ENCODE measurements at regions not wholly inside any gene's neighbourhood (a gene's known extent, or its start where the extent isn't known, plus 50 kb on each side); places are given as distances from the start of the nearest gene placed in this dataset.

DNA sequence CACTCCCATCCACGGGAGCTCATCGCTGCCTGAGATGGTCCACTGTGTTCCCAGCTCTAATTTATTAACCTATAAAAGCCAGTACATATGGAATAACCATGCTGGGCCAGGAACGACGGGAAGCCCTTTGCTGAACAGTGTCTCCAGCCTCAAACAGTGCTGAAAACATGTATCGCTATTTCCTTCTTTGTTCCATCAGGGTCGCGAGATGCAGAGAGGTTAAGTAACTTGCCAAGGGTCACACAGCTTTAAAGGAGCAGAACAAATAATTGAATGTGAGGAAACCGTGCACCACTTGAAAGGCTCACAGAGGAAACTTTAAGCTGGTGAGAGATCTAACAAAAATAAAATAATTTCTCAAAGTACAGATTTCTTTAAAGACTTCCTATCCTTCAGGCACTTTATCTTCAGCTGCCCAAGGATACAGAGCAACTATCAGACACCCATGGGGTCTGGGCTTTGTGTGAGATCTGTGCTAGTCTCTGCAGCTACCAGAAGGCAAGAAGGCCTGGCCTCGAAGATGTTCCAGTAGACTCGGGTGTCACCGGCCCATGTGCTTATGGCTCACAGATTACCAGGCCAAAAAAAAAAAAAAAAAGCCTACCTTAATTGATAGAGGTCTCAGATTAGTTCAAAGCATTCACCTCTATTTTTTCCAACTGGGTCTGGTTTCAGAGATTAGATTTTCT lies 207.8 kb upstream of the FOXF1 start:
- DNase-seq (ENCODE audit: low spot score): no peak
- CTCF ChIA-PET: no interaction called here
- POLR2A ChIA-PET (ENCODE audit: low non-redundant PET): no interaction called here
- TF ChIP-seq, protein P1, sequence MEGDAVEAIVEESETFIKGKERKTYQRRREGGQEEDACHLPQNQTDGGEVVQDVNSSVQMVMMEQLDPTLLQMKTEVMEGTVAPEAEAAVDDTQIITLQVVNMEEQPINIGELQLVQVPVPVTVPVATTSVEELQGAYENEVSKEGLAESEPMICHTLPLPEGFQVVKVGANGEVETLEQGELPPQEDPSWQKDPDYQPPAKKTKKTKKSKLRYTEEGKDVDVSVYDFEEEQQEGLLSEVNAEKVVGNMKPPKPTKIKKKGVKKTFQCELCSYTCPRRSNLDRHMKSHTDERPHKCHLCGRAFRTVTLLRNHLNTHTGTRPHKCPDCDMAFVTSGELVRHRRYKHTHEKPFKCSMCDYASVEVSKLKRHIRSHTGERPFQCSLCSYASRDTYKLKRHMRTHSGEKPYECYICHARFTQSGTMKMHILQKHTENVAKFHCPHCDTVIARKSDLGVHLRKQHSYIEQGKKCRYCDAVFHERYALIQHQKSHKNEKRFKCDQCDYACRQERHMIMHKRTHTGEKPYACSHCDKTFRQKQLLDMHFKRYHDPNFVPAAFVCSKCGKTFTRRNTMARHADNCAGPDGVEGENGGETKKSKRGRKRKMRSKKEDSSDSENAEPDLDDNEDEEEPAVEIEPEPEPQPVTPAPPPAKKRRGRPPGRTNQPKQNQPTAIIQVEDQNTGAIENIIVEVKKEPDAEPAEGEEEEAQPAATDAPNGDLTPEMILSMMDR (conservative IDR thresholded peaks at IDR 0.05; ENCODE audit: low read depth): no peak
- no peak overlapping the region for H3K27ac ChIP-seq

DNA sequence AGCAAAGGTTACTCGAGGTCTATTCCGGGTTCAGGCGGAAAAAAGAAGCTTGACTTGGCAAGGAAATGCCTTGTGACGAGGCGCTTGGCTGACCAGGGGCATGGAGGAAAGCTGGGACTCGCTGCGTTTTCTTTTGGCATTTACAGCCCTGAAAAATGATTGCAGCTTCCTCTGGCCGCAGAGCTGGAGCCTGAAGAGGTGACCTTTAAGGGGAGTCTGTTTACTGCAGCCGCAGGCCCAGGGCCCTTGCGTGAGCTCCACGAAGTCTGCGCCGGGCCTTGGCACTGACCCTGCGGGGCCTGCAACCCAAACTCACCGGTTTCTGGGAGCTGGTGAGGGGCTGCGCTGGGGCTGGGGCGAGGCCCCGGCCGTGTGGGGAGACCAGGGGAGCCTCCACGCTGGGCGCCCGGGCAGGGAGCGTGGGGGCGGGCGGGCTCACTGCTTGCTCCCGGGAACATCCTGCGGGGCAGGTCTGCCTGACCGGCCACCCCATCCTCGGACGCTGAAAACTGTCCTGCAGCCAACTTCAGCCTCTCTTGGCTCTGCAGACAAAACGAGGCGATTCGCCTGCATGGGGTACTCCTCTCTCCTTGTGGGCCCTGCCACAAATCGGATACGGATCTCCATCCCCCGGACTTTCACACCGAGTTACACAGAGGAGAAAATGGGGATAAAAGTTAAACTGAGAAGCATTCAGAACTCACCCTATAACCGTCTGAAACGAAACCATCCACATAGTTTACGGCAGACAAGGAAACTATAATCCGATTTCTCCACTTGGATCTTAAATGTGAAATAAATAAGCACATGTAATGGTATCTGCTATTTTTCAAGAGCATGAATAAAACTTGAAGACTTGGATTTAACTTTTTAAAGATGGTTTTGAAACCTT lies 206.3 kb upstream of the FOXF1 start:
- ChIA-PET CTCF (no interaction called here), POLR2A (ENCODE audit: low non-redundant PET) (no interaction called here)
- no peak for DNase-seq (ENCODE audit: low spot score)
- no peak overlapping the region for H3K27ac ChIP-seq
- TF ChIP-seq, protein P1 (conservative IDR thresholded peaks at IDR 0.05; ENCODE audit: low read depth): no peak

DNA sequence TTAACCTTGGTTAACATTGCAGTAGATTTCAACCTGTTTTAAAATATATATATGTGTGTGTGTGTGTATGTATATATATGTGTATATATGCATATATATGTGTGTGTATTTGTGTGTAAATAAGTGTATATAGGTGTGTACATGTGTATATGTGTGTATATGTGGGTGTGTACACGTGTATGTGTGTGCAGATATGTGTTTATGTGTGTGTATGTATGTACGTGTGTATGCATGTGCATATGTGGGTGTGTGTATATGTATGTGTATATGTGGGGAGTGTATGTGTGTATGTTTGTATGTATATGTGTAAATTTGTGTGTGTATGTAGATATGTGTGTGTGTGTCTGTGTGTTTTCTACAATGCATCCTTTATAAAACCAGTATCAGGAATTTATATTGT lies 205.5 kb upstream of the FOXF1 start:
- H3K27ac ChIP-seq: no peak overlapping the region
- ChIA-PET POLR2A (ENCODE audit: low non-redundant PET) (no interaction called here), CTCF (no interaction called here)
- DNase-seq (ENCODE audit: low spot score): no peak
- TF ChIP-seq, protein P1 (conservative IDR thresholded peaks at IDR 0.05; ENCODE audit: low read depth): no peak

DNA sequence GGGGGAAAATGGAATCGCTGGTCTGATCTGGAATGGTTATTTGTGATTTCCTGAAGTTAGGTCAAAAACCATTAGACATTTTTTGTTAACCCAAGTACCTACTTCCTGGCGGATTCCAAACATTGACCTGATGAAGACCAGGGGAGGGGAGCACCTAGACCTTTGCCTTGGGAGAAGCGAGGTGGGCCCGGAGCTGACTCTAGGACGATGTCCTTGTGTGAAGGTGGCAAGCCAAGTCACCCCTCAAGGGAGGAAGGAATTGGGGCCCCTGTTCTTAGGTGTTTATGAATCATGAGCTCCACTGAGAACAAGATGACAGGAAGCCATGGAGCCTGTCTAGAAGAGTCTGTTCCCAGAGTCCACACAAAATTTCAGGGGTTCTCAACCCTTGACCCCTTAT lies 204.9 kb upstream of the FOXF1 start:
- ChIA-PET CTCF (no interaction called here), POLR2A (ENCODE audit: low non-redundant PET) (no interaction called here)
- TF ChIP-seq, protein P1 (conservative IDR thresholded peaks at IDR 0.05; ENCODE audit: low read depth): no peak
- H3K27ac ChIP-seq: no peak overlapping the region
- no peak for DNase-seq (ENCODE audit: low spot score)

DNA sequence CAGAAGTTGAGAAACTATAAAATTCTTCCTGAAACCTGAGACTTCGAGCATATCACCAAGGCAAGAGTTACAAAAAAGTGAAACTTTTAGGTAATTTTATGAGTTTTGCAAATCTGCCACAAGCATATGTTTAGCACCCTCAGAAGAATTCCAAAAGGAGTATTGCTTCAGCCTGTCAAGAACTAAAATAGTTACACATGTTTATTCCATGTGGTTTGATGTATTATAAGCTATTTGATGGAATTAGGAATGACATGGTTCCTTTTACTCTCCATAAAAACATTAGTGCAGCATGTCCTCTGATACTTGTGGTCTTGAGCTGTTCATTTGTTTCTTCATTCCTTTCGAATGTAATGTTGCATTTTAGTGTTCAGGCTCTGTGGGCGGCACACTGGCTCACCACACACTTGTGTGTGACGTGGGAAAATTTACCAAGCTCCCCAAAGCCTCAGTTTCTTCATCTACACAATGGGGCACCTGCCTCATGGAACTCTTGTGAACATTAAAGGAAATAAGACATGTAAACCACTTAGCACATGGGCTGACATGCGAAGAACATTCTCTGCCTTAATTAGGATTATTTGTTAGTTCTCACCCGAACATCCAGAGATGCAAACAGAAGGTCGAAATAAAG lies 204.2 kb upstream of the FOXF1 start:
- no peak for DNase-seq (ENCODE audit: low spot score)
- ChIA-PET CTCF (no interaction called here), POLR2A (ENCODE audit: low non-redundant PET) (no interaction called here)
- H3K27ac ChIP-seq: no peak overlapping the region
- TF ChIP-seq, protein P1 (conservative IDR thresholded peaks at IDR 0.05; ENCODE audit: low read depth): no peak

DNA sequence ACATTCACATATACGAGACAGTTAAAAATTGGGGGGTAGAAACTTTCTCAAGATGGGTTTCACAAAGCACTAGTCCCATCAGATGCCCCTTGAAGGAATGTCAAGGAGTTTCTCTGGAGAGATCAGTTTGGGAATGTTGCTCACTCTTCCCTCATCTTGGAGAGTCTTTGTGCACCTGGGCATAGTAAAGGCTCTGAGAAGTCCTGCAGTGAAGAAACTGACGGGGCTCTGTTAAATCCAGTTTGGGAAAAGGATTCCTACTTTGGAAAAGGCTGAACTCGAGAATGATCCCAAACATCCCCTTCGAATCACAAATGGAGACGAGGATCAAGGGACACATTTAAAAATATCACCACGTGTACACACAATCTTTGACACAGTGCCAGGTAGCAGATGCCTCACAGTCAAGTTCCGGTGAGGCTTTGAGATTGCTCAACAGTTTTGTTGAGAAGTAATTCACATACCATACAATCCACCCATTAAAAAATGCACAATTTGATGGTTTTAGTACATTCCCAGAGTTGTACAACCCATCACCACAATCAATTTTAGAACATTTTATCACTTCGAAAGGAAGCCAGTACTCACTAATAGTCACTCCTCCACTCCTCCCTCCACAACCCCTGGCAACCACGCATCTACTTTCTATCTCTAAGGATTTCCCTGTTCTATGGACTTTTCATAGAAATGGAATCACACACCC lies 203.4 kb upstream of the FOXF1 start:
- TF ChIP-seq, protein P1 (conservative IDR thresholded peaks at IDR 0.05; ENCODE audit: low read depth): no peak
- no peak for DNase-seq (ENCODE audit: low spot score)
- ChIA-PET POLR2A (ENCODE audit: low non-redundant PET) (no interaction called here), CTCF (no interaction called here)
- no peak overlapping the region for H3K27ac ChIP-seq
